SKM-1 treated with dmso at 0.1 percent for 144 hours (cell line): ENCODE measurements at regions not wholly inside any gene's neighbourhood (a gene's known extent, or its start where the extent isn't known, plus 50 kb on each side); places are given as distances from the start of the nearest gene placed in this dataset.

ENCODE experiments used
- DNase-seq: peaks from one replicate; lab custom pipeline; 2025; ENCODE audit not compliant: unreplicated experiment; lab: John Stamatoyannopoulos, UW

DNA sequence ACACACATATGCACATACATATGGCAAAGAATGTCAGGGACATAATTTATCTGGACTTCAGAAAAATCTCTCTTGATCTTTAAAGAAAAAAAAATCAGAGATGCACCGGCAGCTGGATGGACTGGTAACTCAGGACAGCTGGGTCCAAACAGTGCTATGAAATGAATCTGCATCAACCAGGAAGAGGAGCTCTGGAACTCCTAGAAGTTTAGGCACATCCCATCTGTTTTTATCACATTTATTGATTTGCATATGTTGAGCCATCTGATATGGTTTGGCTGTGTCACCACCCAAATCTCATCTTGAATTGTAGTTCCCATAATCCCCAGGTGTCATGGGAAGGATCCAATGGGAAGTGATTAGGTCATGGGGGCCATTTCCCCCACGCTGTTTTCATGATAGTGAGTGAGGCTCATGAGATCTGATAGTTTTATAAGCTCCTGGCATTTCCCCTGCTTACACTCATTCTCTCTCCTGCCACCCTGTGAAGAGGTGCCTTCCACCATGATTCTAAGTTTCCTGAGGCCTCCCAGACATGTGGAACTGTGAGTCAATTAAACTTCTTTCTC, 87.7 kb upstream of the AKIP1 start:
- no peak for DNase-seq

DNA sequence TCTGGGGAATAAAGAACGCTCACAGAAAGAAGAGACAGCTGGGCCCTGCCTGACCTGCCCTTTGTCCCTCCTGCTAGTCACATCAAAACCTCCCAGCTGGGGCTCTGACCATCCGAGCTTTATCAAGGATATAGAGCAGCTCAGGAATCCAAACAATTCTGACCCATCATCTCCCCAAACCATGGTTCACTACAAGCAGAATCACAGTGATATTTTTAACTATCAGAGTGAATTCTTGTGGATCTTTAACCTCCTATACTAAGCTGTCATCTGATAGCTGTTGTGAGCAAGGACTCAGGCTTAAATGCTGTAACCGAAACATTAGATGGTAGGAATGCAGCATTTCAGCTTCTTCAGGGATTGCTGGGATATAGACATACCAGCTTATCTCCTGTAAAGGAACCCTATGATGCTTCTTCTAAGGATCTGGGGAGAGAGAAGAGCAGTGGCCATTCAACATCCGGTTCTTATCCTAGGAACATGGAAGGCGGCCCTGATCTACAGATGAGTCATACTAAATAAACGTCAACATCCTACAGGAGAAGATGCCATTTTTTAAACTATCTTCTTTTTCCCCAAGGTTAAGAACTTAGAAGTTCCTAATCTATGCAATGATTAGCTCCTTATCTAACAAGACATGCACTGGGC, 84.7 kb upstream of the AKIP1 start:
- no peak for DNase-seq

DNA sequence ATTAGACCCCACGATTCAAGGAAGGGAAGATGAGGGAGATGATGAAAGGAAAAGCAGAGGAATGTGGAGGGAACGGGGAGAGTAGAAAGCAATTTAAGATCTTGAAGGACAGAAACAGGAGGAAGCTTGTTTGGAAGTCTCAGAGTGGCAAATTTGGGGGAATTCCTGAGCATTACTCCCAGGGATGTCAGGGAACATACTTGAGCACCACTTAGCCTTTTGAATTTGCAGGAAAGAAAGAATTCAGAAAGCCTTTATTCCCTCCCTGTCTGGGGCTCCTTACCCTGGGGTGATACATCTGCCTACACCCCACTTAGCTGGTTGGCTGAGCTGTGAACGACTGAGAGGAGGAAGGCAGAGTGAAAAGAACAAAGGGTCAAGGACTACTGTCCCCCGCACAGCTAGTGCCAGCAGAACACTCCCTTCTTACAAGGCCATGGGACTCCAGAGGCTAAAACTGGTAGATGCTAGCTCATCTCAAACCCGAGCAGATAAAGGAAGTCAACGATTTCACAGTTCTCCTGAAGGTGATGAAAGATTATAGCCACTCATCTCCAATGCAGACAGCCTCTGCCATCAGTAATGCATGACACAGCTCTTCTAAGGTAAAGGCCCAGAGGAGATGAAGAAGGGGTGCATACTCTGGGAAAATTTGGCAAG, 84.0 kb upstream of the AKIP1 start:
- DNase-seq, result peak; percentile 92

DNA sequence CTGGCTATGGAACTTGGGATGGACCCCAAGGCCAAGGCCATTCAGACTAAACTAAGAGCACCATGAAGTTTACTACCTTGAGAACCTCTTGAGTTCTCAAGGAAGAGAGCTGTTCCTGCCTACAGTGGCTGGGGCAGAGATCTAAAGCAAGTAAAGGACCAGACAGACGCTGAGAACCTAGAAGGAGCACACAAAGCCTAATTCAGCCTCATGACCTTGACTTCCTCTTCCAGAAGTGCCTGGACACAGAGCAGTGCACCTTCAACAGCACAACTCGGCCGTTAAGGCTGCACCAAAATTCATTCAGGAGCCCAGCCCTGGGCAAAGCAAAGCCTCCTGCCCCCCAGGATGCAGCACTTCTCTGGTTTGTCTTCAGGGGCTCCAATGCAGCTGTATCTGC, 82.9 kb upstream of the AKIP1 start:
- peak; percentile 34 for DNase-seq

GRCh38 chr11:8828580-8829361, 82.2 kb upstream of the AKIP1 start:
- DNase-seq, result peak; percentile 86

DNA sequence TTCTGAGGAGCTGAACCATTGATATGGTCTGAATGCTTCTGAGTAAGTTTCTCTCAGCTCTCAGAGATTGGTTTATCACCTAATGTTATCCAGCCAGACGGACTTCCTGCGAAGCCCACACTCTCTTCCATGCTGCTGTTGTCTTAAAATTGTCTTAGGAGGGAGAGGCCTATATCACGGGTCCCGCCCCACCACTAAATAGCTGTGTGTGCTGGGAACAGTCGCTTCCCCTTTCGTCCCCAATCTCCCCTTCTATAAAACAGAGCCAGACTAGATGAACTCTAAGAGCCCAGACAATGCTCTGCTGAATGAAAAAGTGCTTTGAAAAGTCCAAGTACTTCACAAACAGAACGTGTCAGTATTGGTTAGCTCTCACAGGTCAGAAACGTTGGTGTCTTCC, 81.4 kb upstream of the AKIP1 start:
- no peak for DNase-seq

GRCh38 chr11:8830641-8831040, 80.3 kb upstream of the AKIP1 start:
- no peak for DNase-seq

- DNase-seq, result no peak
Observed at GRCh38 chr11:8831861-8832260, 79.1 kb upstream of the AKIP1 start.

DNA sequence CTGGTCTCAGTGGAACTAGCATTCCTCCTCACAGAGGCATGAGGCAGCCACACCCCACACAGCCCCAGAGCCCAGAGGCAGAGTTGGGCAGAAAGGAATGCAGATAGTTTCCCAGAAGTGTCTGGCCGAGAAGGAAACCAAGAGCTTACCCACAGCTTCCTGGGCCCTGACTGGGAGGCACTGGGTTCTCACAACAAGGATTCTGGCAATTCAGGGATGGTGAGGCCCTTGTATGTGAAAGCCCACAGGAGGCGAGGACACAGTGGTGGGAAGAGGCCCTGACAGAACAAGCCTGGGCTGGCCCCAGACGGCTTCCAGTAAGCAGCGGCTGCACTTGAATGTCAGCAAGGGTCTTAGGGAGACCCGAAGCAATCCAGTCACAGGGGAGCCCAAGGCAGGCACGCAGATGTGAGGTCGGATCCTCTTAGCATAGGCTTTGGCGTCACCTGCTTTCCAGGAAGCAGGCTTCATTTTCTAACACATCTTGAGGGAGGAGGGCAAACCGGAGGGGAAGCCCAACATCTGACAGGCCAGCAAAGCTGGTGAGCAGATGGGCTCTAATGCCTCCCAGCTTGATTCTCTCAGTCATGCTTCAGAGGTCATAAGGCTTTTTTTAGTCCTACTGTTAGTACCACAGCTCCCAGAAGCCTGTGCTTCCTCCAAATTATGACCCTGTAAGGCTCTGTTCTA, 78.3 kb upstream of the AKIP1 start:
- no peak for DNase-seq

GRCh38 chr11:8833568-8834315, 77.2 kb upstream of the AKIP1 start:
- peak; percentile 40 for DNase-seq

DNA sequence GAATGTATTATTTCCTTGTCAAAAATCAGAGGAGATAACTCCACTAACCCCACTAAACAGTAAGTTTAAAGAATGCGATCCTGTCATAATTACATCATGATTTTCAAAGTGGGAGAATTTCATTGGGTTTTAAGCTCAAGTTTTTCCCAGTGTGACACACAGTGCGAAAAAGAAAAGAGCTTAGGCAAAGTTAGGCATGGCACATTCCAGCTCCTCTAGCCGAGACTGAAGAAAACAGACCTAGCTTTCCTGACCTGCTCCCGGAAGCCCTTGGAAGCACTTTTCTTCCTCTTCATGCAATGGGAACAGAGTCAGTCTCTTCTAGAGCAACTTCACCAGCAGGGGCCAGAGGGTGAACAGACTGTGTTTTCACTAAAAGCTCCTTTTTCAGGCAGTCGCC, 76.6 kb upstream of the AKIP1 start:
- DNase-seq, result no peak

GRCh38 chr11:8838248-8838647, 72.7 kb upstream of the AKIP1 start:
- DNase-seq, result peak; percentile 57

- DNase-seq, result no peak
Observed at GRCh38 chr11:8839306-8839956, 71.6 kb upstream of the AKIP1 start.

DNA sequence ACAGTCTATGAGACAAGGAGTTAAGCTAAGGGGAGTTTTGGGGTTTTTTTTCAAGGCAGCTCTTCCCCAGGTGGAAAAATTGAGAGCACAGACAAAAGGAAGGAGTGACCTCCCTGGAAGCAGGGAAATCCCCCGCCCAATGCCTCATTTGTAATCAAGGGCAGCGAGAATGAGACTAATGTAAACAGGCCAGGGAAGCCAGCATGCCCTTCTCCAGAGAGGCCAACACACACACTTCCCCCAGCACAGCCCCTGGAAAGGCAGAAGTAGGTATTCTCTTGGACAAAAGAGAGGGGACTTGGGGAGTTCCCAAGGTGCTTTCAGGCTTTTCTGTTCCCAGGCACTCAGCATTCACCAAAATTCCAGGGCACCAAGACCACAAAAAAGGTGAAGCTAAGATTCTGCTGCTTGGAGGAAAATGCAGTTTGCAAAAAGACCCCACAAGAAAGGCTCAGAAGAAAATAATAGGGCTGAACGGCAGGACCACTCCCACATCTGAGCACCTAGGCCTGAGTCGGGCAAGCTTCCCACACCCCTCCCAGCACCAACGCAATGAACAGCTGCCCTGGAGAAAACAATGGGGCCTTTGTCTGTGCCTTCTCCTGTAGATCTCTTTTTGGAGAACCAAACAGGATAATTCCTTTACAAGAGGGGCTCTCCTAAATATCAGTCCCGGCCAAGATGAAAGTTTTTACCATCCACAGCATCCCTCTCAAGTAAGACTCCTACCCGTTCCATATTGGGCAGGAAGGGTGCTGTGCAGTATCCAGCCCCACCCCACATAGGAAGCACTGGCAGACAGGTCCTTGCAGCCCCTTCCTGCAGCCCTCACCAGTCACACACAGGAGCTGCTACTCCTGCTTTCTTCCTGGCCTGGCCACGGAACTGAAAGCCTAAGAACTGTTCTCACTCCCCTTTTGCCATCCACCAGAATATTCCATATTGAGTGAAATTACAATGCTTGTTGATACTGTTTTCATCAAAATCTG, 70.7 kb upstream of the AKIP1 start:
- DNase-seq, result no peak

DNA sequence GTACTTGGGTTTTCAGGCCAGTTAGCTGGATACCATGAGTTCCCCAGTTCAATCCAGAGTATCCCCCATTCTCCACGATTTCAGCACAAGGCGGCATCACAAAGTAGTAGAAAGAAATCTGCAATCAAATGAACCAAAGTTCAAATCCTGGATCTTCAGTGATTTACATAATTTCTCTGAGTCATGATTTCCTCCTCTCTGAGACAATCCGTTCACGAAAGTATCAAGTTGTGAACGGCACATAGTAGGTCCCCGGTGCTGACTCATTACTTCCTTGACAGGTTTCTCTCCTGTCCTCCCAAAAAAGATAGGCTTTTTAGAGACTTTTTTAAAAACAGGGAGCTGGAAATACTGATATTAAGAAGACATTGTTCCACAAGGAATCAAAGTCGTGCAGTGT, 69.1 kb upstream of the AKIP1 start:
- no peak for DNase-seq

DNA sequence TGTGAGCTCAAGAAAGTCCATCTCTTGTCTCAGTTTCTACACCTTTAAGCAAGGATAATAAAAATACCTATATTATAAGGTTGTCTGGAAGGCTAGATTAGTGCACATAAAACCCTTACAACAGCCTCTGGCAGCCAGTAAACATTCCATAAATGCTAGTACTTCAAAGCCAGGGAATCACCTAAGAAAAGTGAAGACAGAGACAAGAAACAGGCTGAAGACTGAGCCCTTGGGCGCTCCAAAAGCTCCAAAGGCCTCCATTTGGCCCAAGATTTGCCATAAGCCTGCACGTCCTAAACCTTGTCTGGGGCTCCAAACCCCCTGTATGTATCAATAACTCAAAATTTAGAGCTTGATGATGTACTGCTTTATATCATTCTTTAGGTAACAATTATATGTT, 52.2 kb upstream of the AKIP1 start:
- no peak for DNase-seq
